Heart left ventricle (tissue), 16 donors: ENCODE measurements at regions not wholly inside any gene's neighbourhood (a gene's known extent, or its start where the extent isn't known, plus 50 kb on each side); places are given as distances from the start of the nearest gene placed in this dataset.
A peak's percentile ranks its signal among the peaks of the same experiment; 100 is the strongest.

ENCODE experiments used
- ATAC-seq, 4 donors: fragments of 200-7000 bp; cut with Tn5 transposase; one replicate each; pipeline ENCODE4 v1.9.1; 2020 to 2022; ENCODE audit warnings: moderate library complexity in 4 of 4, mild to moderate bottlenecking in 3 of 4, moderate number of reproducible peaks in 1 of 4
- DNase-seq, 5 donors: peaks; one replicate each; pipeline ENCODE4 v3.0.0-alpha.2; 2020
- H3K27ac ChIP-seq, 12 donors: fragments of 200-600 bp; sonication (generic) in 4 of 12; one replicate each; pipeline versions ENCODE4 v1.5.0 to v1.8.0; 2016 to 2022; ENCODE audit warnings: mild to moderate bottlenecking in 2 of 12
- H3K27me3 ChIP-seq, 9 donors: fragments of 200-600 bp; sonication (generic) in 2 of 9; one replicate each; pipeline versions ENCODE4 v1.5.1 to v1.8.0; 2016 to 2022; ENCODE audit warnings: mild to moderate bottlenecking in 3 of 9
- H3K36me3 ChIP-seq, 9 donors: fragments of 200-600 bp; sonication (generic) in 2 of 9; one replicate each; pipeline versions ENCODE4 v1.5.0 to v1.8.0; 2018 to 2022; ENCODE audit warnings: mild to moderate bottlenecking in 2 of 9
- H3K4me1 ChIP-seq, 12 donors: fragments of 200-600 bp; sonication (generic) in 4 of 12; one replicate each; pipeline versions ENCODE4 v1.5.0 to v1.8.0; 2016 to 2022; ENCODE audit warnings: mild to moderate bottlenecking in 3 of 12
- H3K4me3 ChIP-seq, 12 donors: fragments of 200-600 bp; sonication (generic) in 4 of 12; one replicate each; pipeline versions ENCODE4 v1.5.0 to v1.8.0; 2017 to 2022; ENCODE audit warnings: mild to moderate bottlenecking in 9 of 12, moderate library complexity in 4 of 12
- H3K9me3 ChIP-seq, 12 donors: fragments of 200-600 bp; sonication (generic) in 4 of 12; one replicate each; pipeline versions ENCODE4 v1.5.0 to v1.8.0; 2016 to 2022; ENCODE audit warnings: mild to moderate bottlenecking in 1 of 12
- POLR2A ChIP-seq, 2 donors: fragments of 450-650 bp; IDR thresholded peaks; one replicate each; pipeline ENCODE4 v1.6.1; 2017; ENCODE audit warnings: antibody characterized with exemption in 2 of 2, mild to moderate bottlenecking in 2 of 2, moderate library complexity in 2 of 2
- WGBS, 4 donors: extraction: QIAGEN DNeasy Blood & Tissue Kit in 2 of 4; methylation state at CpG; one replicate each; pipeline versions ENCODE4 v1.1.5 to v1.1.7; 2013 to 2018; 5-methylcytosine and 5-hydroxymethylcytosine counted together
- intact Hi-C, 10 donors: fragments of 100-400 bp; cut with DNase I; formaldehyde crosslinking; loops; one replicate each; pipeline versions ENCODE4 v1.11.1 to v1.14.2; 2022
- TF ChIP-seq, protein P1 (sequence below), 12 donors: fragments of 200-600 bp; sonication (generic) in 4 of 12; IDR thresholded peaks; one replicate each; pipeline versions ENCODE4 v1.5.0 to v1.8.0; 2018 to 2022; ENCODE audit warnings: antibody characterized with exemption in 12 of 12, mild to moderate bottlenecking in 5 of 12
- donor health status: ischemic (EF 13 %, LVEDD 7.1; RV severe dilation, severe dysfunction).
- donor health status: healthy with polysubstance abuse.
- donor health status: DM: no; HTN: yes; CAD: no.
- donor health status: DM: no; HTN: no; CAD: no.
- donor health status: ischemic (EF 25% LVEDD 6.9; RV normal size, moderate dysfunction).
- donor health status: ischemic (EF 25% LVEDD 5.7; RV mildly dilated, moderate dysfunction).
- donor health status: healthy.
- donor health status: DM: yes; HTN: yes; CAD: no.
- donor health status: ischemic (EF 35%, LVEDD 5.7; RV mildly dilated, moderate dysfunction).
- donor health status: nonischemic (EF 11% LVEDD 7.7; RV severe dilation, severe dysfunction).
- donor health status: DM: yes; HTN: yes; CAD: no.
- donor health status: PGD.
- donor health status: ischemic (EF 29% LVEDD 5.4; RV normal size, mild dysfunction).
- donor health status: nonischemic (EF 23%, LVEDD 6.1; RV moderate dilation, normal function).

DNA sequence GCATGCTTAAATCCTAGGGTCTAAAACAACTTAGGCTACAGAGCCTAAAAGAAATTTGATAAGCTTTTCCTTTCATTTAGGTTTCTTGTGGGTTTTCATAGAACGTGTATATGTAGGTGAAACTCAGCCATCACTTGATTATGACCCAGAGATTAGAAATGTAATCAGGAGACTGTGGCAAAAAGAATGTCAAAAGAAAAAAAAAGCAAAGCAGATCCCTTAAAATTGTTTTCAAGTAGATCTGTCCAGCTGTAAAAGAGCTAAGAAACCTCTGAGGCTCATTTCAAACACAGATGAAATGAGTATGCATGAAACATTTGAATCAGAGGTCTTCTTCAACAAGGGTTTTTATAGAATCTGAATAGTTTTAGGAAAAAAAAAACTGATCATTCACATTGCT lies 341.3 kb upstream of the PRDM1 start:
- intact Hi-C loops, result loop anchor here in 1 of 10 donors (10.0 kb wide), 1 partner anchor 480 kb away; no protein-coding TSS in a partner anchor
- no peak for ATAC-seq

DNA sequence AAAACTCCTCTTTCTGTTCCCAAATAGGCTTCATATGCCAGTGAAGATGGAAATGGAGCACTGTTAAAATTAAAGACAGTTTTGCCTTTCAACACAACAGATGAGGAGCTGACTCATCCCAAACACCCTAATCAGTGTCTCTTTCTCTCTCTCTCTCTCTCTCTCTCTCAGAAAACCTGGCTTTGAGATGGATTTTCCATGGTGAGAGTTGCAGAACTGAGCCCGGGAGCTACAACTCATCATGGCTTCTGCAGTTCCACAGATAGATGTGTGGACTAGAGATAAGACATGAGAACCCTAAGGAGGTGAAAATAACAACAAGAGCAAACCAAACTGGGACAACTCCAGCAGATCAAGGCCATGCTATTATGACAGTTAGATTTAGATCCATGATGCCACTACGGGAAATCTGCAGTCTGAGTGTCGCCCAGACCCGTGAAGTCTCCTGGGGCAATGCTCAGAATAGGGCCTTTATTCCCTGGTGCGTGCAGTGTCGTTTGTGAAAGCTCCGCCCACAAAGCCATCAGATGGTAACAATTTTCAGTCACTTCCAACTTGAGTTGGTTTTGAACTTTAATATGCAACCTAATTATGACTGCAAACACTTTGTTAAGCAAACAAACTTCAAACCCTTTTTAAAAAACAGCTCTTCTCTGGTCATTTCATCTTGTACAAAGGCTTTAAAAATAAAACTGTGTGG lies 338.2 kb upstream of the PREP start:
- TF ChIP-seq, protein P1, sequence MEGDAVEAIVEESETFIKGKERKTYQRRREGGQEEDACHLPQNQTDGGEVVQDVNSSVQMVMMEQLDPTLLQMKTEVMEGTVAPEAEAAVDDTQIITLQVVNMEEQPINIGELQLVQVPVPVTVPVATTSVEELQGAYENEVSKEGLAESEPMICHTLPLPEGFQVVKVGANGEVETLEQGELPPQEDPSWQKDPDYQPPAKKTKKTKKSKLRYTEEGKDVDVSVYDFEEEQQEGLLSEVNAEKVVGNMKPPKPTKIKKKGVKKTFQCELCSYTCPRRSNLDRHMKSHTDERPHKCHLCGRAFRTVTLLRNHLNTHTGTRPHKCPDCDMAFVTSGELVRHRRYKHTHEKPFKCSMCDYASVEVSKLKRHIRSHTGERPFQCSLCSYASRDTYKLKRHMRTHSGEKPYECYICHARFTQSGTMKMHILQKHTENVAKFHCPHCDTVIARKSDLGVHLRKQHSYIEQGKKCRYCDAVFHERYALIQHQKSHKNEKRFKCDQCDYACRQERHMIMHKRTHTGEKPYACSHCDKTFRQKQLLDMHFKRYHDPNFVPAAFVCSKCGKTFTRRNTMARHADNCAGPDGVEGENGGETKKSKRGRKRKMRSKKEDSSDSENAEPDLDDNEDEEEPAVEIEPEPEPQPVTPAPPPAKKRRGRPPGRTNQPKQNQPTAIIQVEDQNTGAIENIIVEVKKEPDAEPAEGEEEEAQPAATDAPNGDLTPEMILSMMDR (IDR thresholded peaks at IDR 0.05), result no peak
- TF ChIP-seq POLR2A (IDR thresholded peaks at IDR 0.05), result no peak
- intact Hi-C loops, result loop anchor here in 1 of 10 donors (10.0 kb wide), 1 partner anchor 484 kb away; no protein-coding TSS in a partner anchor
- H3K27me3 ChIP-seq, result no peaks in the 10 kb centered on the region
- peaks cover 0 to 7% (median 0%) of the 10 kb centered on the region in 12 donors for H3K4me1 ChIP-seq
- 63 to 68% (median 65%) methylated on average over 7 of the region's 7 CpGs for WGBS, 4 donors
- no peak overlapping the region for H3K27ac ChIP-seq
- H3K9me3 ChIP-seq, result peaks cover 0 to 3% (median 0%) of the 10 kb centered on the region in 12 donors
- H3K36me3 ChIP-seq, result no peaks in the 10 kb centered on the region
- no peak for ATAC-seq
- H3K4me3 ChIP-seq, result no peak overlapping the region
- DNase-seq, result peak in 1 of 5 donors; percentile 35

More for the DNA sequence above, 341.3 kb upstream of the PRDM1 start:
- DNase-seq, result no peak
- Histone ChIP-seq H3K4me1 (peaks cover 0 to 12% (median 0%) of the 10 kb centered on the region in 12 donors), H3K27me3 (peaks cover 0 to 3% (median 0%) of the 10 kb centered on the region in 9 donors), H3K9me3 (no peaks in the 10 kb centered on the region), H3K27ac (no peak overlapping the region), H3K36me3 (no peaks in the 10 kb centered on the region), H3K4me3 (no peak overlapping the region)
- TF ChIP-seq, protein P1 (IDR thresholded peaks at IDR 0.05), result no peak
- no peak for TF ChIP-seq POLR2A (IDR thresholded peaks at IDR 0.05)
- WGBS, 4 donors, result 75 to 88% (median 84%) methylated on average over 1 of the region's 1 CpG

DNA sequence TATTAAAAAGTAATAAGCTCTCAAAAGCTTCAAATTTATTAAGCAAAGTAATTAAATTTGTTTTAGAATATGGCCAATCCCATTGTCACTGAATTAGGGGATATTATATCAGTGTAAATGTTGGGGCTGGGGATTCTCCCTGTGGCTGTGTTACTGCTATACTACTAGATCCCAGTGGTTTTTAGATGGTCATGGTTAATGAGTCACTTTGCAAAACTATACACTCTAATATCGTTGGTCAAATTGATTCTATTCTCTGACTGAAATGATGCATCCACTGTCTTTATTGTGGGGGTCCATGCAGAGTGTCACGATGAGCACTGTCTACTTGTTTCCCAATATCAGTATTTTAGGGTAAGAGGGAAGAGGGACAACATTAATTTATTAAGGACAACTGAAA lies 336.9 kb upstream of the PREP start:
- H3K4me3 ChIP-seq, result no peak overlapping the region
- DNase-seq (no peak), ATAC-seq (no peak)
- no peak overlapping the region for H3K27ac ChIP-seq
- no peaks in the 10 kb centered on the region for H3K27me3 ChIP-seq
- peaks cover 0 to 7% (median 0%) of the 10 kb centered on the region in 12 donors for H3K4me1 ChIP-seq
- no peaks in the 10 kb centered on the region for H3K36me3 ChIP-seq
- 90 to 95% (median 92%) methylated on average over 2 of the region's 2 CpGs for WGBS, 4 donors
- H3K9me3 ChIP-seq, result peaks cover 0 to 3% (median 0%) of the 10 kb centered on the region in 12 donors
- no peak for TF ChIP-seq POLR2A (IDR thresholded peaks at IDR 0.05)
- intact Hi-C loops, result loop anchor here (5.0 to 10.0 kb wide), 7 partner anchors 95 to 565 kb away; partner anchors contain the start of gene PRDM1 (in 3 of the 10)

DNA sequence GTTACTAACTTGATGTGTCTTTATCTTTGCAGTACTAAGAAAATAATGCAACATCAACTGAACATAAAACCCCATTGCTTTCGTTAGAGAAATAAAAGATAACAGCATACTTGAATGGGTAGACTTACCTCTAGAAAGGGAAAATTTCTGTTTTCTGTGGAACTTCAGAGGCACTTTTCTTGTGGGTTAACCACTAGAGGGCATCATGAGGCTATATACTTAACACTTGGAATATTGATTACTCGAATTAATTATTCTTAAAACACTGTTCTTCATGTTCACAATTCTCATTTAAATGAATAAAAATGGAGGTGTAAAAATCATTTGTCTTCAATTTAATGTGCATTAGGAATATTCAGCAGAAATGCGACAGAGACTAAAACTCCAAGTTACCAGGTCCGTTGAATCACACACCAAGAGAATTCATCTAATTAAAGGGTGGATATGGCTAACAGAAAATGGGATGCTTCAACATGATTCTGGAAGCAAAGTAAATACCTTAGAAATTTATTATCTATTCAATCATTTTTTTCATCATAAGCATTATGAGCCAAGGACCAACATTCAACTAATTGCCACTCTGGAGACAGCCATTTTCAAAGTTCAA lies 330.8 kb upstream of the PREP start:
- intact Hi-C loops, result loop anchor here (1.0 to 10.0 kb wide), 11 partner anchors 101 to 571 kb away; partner anchors contain the start of gene PRDM1 (in 3 of the 10)
- no peaks in the 10 kb centered on the region for H3K36me3 ChIP-seq
- H3K9me3 ChIP-seq, result peaks cover 0 to 3% (median 0%) of the 10 kb centered on the region in 12 donors
- H3K4me1 ChIP-seq, result peaks cover 0 to 4% (median 0%) of the 10 kb centered on the region in 12 donors
- H3K4me3 ChIP-seq, result no peak overlapping the region
- DNase-seq (no peak), ATAC-seq (no peak)
- TF ChIP-seq, protein P1 (IDR thresholded peaks at IDR 0.05), result peak; percentile 51 to 78 (median 60)
- no peak for TF ChIP-seq POLR2A (IDR thresholded peaks at IDR 0.05)
- 56 to 62% (median 58%) methylated on average over 4 of the region's 4 CpGs for WGBS, 4 donors
- H3K27ac ChIP-seq, result no peak overlapping the region
- H3K27me3 ChIP-seq, result no peaks in the 10 kb centered on the region
